Lower lobe of right lung (tissue), 2 donors: ENCODE measurements at regions not wholly inside any gene's neighbourhood (a gene's known extent, or its start where the extent isn't known, plus 50 kb on each side); places are given as distances from the start of the nearest gene placed in this dataset.

ENCODE experiments used
- ATAC-seq, 2 donors: fragments of 200-7000 bp; cut with Tn5 transposase; one replicate each; pipeline ENCODE4 v1.9.1; 2020 to 2022; ENCODE audit warnings: mild to moderate bottlenecking in 2 of 2, moderate library complexity in 2 of 2
- DNase-seq: peaks from one replicate; pipeline ENCODE4 v3.0.0-alpha.2; 2020
- H3K27ac ChIP-seq: fragments of 200-600 bp; one replicate; pipeline ENCODE4 v1.8.0; 2022
- H3K27me3 ChIP-seq: fragments of 200-600 bp; one replicate; pipeline ENCODE4 v1.8.0; 2022; ENCODE audit warnings: low read depth
- H3K36me3 ChIP-seq: fragments of 200-600 bp; one replicate; pipeline ENCODE4 v1.8.0; 2022; ENCODE audit warnings: mild to moderate bottlenecking
- H3K4me1 ChIP-seq: fragments of 200-600 bp; one replicate; pipeline ENCODE4 v1.8.0; 2022
- H3K4me3 ChIP-seq: fragments of 200-600 bp; one replicate; pipeline ENCODE4 v1.8.0; 2022; ENCODE audit warnings: mild to moderate bottlenecking
- H3K9me3 ChIP-seq: fragments of 200-600 bp; one replicate; pipeline ENCODE4 v1.8.0; 2022
- CTCF ChIP-seq: fragments of 200-600 bp; IDR thresholded peaks from one replicate; pipeline ENCODE4 v1.8.0; 2022; ENCODE audit warnings: antibody characterized with exemption, mild to moderate bottlenecking
- intact Hi-C: fragments of 100-400 bp; cut with DNase I; formaldehyde crosslinking; loops from one replicate; pipeline ENCODE4 v1.11.0; 2022
- donor health status: DM: no; HTN: yes; CAD: no; lungs with severe emphysema.

DNA sequence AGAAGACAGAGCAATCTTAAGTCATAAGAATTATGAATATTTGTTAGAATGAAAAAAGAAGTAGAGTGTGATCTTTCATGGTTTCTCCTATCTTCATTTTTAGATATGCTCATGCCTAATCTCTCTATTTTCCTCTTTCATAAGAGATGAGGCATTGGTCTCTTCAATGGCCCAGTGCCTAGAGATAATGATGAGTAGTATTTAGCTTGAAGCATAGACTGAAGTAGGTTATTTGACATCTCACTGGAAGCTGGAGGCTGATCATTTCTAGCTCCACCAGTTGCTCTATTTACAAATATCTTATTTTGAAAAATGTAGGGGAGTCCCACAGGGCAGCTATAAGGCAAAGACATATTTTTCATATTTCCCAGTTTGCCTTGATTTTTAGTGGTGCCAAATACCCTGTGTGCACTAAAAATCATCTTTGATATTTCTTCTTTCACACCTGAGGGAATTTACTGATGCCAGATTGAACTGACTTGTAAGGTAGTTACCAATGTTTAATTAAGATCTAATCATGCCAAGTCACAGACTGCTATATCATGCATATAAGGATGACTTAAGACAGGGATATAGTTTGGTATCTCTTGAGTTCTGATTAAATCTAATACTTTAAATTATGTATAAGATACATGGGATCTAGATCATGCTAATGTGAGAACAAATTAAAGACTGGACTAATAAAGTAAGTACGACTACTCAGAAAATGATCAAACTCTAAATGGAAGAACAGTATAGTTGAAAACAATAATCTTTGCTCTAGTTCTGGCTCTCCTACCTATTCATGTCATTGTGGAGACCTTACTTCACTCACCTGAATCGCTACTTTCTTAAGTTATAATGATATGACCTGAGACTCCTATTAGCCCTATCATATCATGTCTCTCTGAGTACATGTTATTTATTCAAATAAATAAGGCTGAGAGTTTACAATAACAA, 108.2 kb upstream of the IFNE start:
- intact Hi-C loops: no loop called here

GRCh38 chr9:21591221-21592062, 109.3 kb upstream of the IFNE start:
- ATAC-seq: peak; percentile 55 to 66
- no peak overlapping the region for H3K4me3 ChIP-seq
- no peaks in the 10 kb centered on the region for H3K27me3 ChIP-seq
- intact Hi-C loops: no loop called here
- TF ChIP-seq CTCF: no peak
- DNase-seq: no peak
- no peak overlapping the region for H3K27ac ChIP-seq
- no peaks in the 10 kb centered on the region for H3K9me3 ChIP-seq
- no peaks in the 10 kb centered on the region for H3K4me1 ChIP-seq
- no peaks in the 10 kb centered on the region for H3K36me3 ChIP-seq

More for the DNA sequence above, 108.2 kb upstream of the IFNE start:
- no peak overlapping the region for H3K27ac ChIP-seq
- TF ChIP-seq CTCF: no peak
- H3K4me3 ChIP-seq: no peak overlapping the region
- no peak for DNase-seq
- no peaks in the 10 kb centered on the region for H3K4me1 ChIP-seq
- no peaks in the 10 kb centered on the region for H3K27me3 ChIP-seq
- no peak for ATAC-seq
- H3K9me3 ChIP-seq: no peaks in the 10 kb centered on the region
- no peaks in the 10 kb centered on the region for H3K36me3 ChIP-seq

DNA sequence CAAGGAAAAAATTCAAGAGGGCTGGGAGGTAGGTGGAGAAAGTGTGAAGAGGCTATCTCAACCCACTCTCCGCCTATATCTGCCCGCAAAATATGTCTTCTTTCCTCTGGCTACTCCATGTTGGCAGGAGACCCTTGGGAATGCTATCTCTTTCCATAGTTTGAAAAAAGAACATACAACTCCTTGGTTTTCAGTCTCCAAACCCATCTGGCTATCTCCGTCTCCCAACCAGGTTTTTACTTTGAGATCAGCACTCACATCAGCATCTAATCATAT, 109.9 kb upstream of the IFNE start:
- intact Hi-C loops: no loop called here
- Histone ChIP-seq H3K4me1 (no peaks in the 10 kb centered on the region), H3K9me3 (no peaks in the 10 kb centered on the region), H3K4me3 (no peak overlapping the region), H3K27ac (no peak overlapping the region), H3K27me3 (no peaks in the 10 kb centered on the region), H3K36me3 (no peaks in the 10 kb centered on the region)
- TF ChIP-seq CTCF: no peak
- no peak for DNase-seq
- no peak for ATAC-seq

- intact Hi-C loops: no loop called here
- no peak overlapping the region for H3K27ac ChIP-seq
- no peaks in the 10 kb centered on the region for H3K36me3 ChIP-seq
- H3K27me3 ChIP-seq: peaks cover 7% of the 10 kb centered on the region
- no peak overlapping the region for H3K4me3 ChIP-seq
- H3K4me1 ChIP-seq: no peaks in the 10 kb centered on the region
- no peak for ATAC-seq
- TF ChIP-seq CTCF: no peak
- no peaks in the 10 kb centered on the region for H3K9me3 ChIP-seq
- no peak for DNase-seq
Observed at GRCh38 chr9:21597284-21597683, 115.2 kb upstream of the IFNE start.

DNA sequence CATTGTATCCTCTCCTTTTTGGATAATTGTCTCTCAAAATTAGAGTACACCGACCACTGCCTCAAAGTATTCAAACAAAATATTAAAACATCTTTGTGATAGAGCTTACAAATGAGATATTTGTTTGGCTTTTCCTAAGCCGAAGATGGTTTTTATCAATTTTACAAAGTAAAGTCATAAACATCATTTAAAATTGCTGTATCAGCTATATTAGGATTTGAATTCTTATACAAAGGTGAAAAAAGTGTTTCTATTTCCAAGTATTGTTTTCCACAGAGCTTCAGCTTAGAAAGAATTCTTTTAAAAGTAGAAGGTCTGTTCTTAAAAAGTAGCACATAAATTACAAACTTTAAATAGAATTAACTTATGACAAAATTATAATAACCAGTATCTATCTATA, 116.6 kb upstream of the IFNE start:
- TF ChIP-seq CTCF: no peak
- intact Hi-C loops: no loop called here
- no peaks in the 10 kb centered on the region for H3K36me3 ChIP-seq

More for the DNA sequence above, 116.6 kb upstream of the IFNE start:
- H3K27ac ChIP-seq: no peak overlapping the region
- no peak overlapping the region for H3K4me3 ChIP-seq
- H3K4me1 ChIP-seq: no peaks in the 10 kb centered on the region
- no peaks in the 10 kb centered on the region for H3K9me3 ChIP-seq
- H3K27me3 ChIP-seq: peaks cover 7% of the 10 kb centered on the region
- ATAC-seq (no peak), DNase-seq (no peak)
